OCI-LY1 (cell line): ENCODE measurements at regions not wholly inside any gene's neighbourhood (a gene's known extent, or its start where the extent isn't known, plus 50 kb on each side); places are given as distances from the start of the nearest gene placed in this dataset.

Experiments used
- H2AFZ ChIP-seq: fragments of 200-600 bp; sonication (generic), shearing (Covaris generic); 2 replicates; pipeline ENCODE4 v1.6.0; 2014; ENCODE audit warnings: antibody characterized with exemption, mild to moderate bottlenecking, low read length
- H3F3A ChIP-seq: fragments of 200-600 bp; sonication (generic), shearing (Covaris generic); 2 replicates; pipeline ENCODE4 v1.6.0; 2014; ENCODE audit warnings: mild to moderate bottlenecking, antibody characterized with exemption, low read length, moderate library complexity; ENCODE audit not compliant: insufficient read depth
- H3K27ac ChIP-seq: fragments of 200-600 bp; sonication (generic); 2 replicates; pipeline ENCODE4 v1.5.1; 2014; ENCODE audit warnings: low read length, mixed run types, mild to moderate bottlenecking, low read depth; ENCODE audit not compliant: poor library complexity, severe bottlenecking
- H3K27me3 ChIP-seq: fragments of 200-600 bp; sonication (generic); 2 replicates; pipeline ENCODE4 v1.6.0; 2014; ENCODE audit warnings: antibody characterized with exemption, mild to moderate bottlenecking, low read length, moderate library complexity; ENCODE audit not compliant: insufficient read depth
- H3K36me3 ChIP-seq: fragments of 200-600 bp; sonication (generic); 2 replicates; pipeline ENCODE4 v1.6.1; 2014; ENCODE audit warnings: mild to moderate bottlenecking, antibody characterized with exemption, low read length, moderate library complexity, mixed read lengths; ENCODE audit not compliant: insufficient read depth
- H3K4me1 ChIP-seq: fragments of 200-600 bp; sonication (generic); 2 replicates; pipeline ENCODE4 v1.5.1; 2014; ENCODE audit warnings: mild to moderate bottlenecking, low read length, moderate library complexity; ENCODE audit not compliant: insufficient read depth, severe bottlenecking
- H3K4me2 ChIP-seq: fragments of 200-600 bp; sonication (generic), shearing (Covaris generic); 2 replicates; pipeline ENCODE4 v1.6.1; 2014; ENCODE audit warnings: low read length
- H3K4me3 ChIP-seq: fragments of 200-600 bp; sonication (generic); 2 replicates; pipeline ENCODE4 v1.5.1; 2014; ENCODE audit warnings: low read length, low read depth, mild to moderate bottlenecking, mixed read lengths; ENCODE audit not compliant: poor library complexity, severe bottlenecking
- H3K79me2 ChIP-seq: fragments of 200-600 bp; shearing (Covaris generic); 2 replicates; pipeline ENCODE4 v1.6.1; 2016; ENCODE audit warnings: mixed run types, low read length, mixed read lengths; ENCODE audit not compliant: insufficient read depth
- H3K9ac ChIP-seq: fragments of 200-600 bp; sonication (generic), shearing (Covaris generic); 2 replicates; pipeline ENCODE4 v1.6.1; 2014; ENCODE audit warnings: mild to moderate bottlenecking, low read length, mixed read lengths
- H3K9me2 ChIP-seq: fragments of 200-600 bp; sonication (generic), shearing (Covaris generic); 2 replicates; pipeline ENCODE4 v1.6.1; 2014; ENCODE audit warnings: low read depth, mild to moderate bottlenecking, low read length, mixed read lengths
- H3K9me3 ChIP-seq: fragments of 200-600 bp; shearing (Covaris generic); 2 replicates; pipeline ENCODE4 v1.6.1; 2014; ENCODE audit warnings: low read length, mixed read lengths
- H4K20me1 ChIP-seq: fragments of 200-600 bp; sonication (generic), shearing (Covaris generic); 2 replicates; pipeline ENCODE4 v1.6.0; 2016; ENCODE audit warnings: mild to moderate bottlenecking, low read length; ENCODE audit not compliant: insufficient read depth
- EZH2 ChIP-seq: fragments of 200-600 bp; sonication (generic), shearing (Covaris generic); IDR thresholded peaks from 2 replicates; pipeline ENCODE4 v1.8.0; 2017; ENCODE audit warnings: borderline replicate concordance, mixed run types, mild to moderate bottlenecking, antibody characterized with exemption, low read length, moderate library complexity, mixed read lengths
- TF ChIP-seq, protein P1 (sequence below): fragments of 200-600 bp; sonication (generic), shearing (Covaris generic); IDR thresholded peaks from 2 replicates; pipeline ENCODE4 v1.5.1; 2017; ENCODE audit warnings: mild to moderate bottlenecking, antibody characterized with exemption, low read length, moderate library complexity, mixed read lengths

- H3K36me3 ChIP-seq = no peaks in the 10 kb centered on the region
- H3K27ac ChIP-seq = no peak overlapping the region
- no peak overlapping the region for H2AFZ ChIP-seq
- no peaks in the 10 kb centered on the region for H3K27me3 ChIP-seq
- no peak overlapping the region for H3K9ac ChIP-seq
- no peaks in the 10 kb centered on the region for H3K4me1 ChIP-seq
- no peaks in the 10 kb centered on the region for H3K9me2 ChIP-seq
- H3K4me3 ChIP-seq = no peak overlapping the region
- no peaks in the 10 kb centered on the region for H3K79me2 ChIP-seq
- TF ChIP-seq, protein P1, sequence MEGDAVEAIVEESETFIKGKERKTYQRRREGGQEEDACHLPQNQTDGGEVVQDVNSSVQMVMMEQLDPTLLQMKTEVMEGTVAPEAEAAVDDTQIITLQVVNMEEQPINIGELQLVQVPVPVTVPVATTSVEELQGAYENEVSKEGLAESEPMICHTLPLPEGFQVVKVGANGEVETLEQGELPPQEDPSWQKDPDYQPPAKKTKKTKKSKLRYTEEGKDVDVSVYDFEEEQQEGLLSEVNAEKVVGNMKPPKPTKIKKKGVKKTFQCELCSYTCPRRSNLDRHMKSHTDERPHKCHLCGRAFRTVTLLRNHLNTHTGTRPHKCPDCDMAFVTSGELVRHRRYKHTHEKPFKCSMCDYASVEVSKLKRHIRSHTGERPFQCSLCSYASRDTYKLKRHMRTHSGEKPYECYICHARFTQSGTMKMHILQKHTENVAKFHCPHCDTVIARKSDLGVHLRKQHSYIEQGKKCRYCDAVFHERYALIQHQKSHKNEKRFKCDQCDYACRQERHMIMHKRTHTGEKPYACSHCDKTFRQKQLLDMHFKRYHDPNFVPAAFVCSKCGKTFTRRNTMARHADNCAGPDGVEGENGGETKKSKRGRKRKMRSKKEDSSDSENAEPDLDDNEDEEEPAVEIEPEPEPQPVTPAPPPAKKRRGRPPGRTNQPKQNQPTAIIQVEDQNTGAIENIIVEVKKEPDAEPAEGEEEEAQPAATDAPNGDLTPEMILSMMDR = no peak
- no peak for TF ChIP-seq EZH2
- no peaks in the 10 kb centered on the region for H3K9me3 ChIP-seq
- H3F3A ChIP-seq = no peaks in the 10 kb centered on the region
- no peaks in the 10 kb centered on the region for H4K20me1 ChIP-seq
- no peak overlapping the region for H3K4me2 ChIP-seq
Measured at GRCh38 chr20:21994203-21994602, 288.7 kb downstream of the PAX1 start.

DNA sequence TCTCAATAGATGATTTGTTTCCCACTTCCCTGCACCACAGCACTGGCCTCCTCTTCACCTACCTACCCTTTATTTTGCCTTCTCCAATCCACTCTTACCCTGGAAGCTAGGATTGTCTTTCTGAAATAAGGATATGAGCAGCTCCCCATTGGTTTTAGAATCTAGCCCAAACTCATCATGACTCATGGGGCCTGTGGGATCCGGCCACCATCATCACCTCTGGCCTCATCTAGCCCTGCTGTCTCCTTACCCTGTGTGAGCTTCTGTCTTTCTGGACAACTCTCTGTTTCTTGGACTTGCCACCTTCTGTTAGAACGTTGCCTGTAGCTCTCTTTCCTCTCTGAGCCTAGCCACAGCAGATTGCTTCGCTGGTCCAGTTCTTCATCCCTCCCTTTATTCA is 277.1 kb downstream of the PAX1 start:
- no peaks in the 10 kb centered on the region for H3K36me3 ChIP-seq
- no peak overlapping the region for H3K9ac ChIP-seq
- H3K4me2 ChIP-seq = no peak overlapping the region
- no peaks in the 10 kb centered on the region for H3K9me2 ChIP-seq
- H3K27ac ChIP-seq = no peak overlapping the region
- no peaks in the 10 kb centered on the region for H3K79me2 ChIP-seq
- no peaks in the 10 kb centered on the region for H3K4me1 ChIP-seq
- no peak for TF ChIP-seq EZH2
- TF ChIP-seq, protein P1 = no peak
- no peaks in the 10 kb centered on the region for H3K9me3 ChIP-seq
- H2AFZ ChIP-seq = no peak overlapping the region
- H4K20me1 ChIP-seq = no peaks in the 10 kb centered on the region
- H3F3A ChIP-seq = no peaks in the 10 kb centered on the region
- H3K27me3 ChIP-seq = no peaks in the 10 kb centered on the region
- H3K4me3 ChIP-seq = no peak overlapping the region

GRCh38 chr20:21981597-21982344 is 276.3 kb downstream of the PAX1 start:
- Histone ChIP-seq H3K27ac (no peak overlapping the region), H3K36me3 (no peaks in the 10 kb centered on the region), H3K79me2 (no peaks in the 10 kb centered on the region), H3K4me2 (no peak overlapping the region), H3K9ac (no peak overlapping the region), H3K4me1 (no peaks in the 10 kb centered on the region), H3K27me3 (no peaks in the 10 kb centered on the region), H3K9me2 (no peaks in the 10 kb centered on the region), H3K4me3 (no peak overlapping the region), H3K9me3 (no peaks in the 10 kb centered on the region), H2AFZ (no peak overlapping the region), H4K20me1 (no peaks in the 10 kb centered on the region), H3F3A (no peaks in the 10 kb centered on the region)
- no peak for TF ChIP-seq EZH2
- TF ChIP-seq, protein P1 = no peak
